ENCODE measurements at regions not wholly inside any gene's neighbourhood (a gene's known extent, or its start where the extent isn't known, plus 50 kb on each side); places are given as distances from the start of the nearest gene placed in this dataset.

DNA sequence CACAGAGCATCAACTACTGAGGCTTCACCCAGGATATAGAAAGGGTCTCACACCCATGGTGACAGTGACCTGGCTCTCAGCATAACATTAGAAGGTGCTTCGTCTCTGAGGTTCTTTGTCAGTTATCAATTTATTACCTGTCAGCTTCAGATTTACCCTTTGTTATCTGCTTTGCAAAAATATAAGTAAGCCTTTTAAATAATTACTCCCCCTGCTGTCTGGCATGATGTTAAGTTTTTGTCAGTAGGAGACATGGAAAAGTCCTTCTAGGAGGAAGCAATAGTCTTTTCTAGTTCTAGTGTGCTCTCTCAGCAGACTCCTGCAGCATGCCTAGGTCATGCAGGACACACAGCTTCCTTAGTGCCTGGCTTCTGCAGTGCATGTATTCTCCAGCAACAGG, 149.9 kb downstream of the RDH14 start:
- TF ChIP-seq NFRKB (IDR thresholded peaks at IDR 0.05) = no peak
- TF ChIP-seq FOXK2 (IDR thresholded peaks at IDR 0.05) = no peak
- no peak for TF ChIP-seq ELF4 (IDR thresholded peaks at IDR 0.05)
- no peak for TF ChIP-seq BHLHE40 (IDR thresholded peaks at IDR 0.05; ENCODE audit: borderline replicate concordance)
- TF ChIP-seq FOXM1 (IDR thresholded peaks at IDR 0.05; ENCODE audit: borderline replicate concordance) = no peak
- no peak for TF ChIP-seq HDGF (IDR thresholded peaks at IDR 0.05; ENCODE audit: borderline replicate concordance)
- no peak for TF ChIP-seq SP1 (IDR thresholded peaks at IDR 0.05)
